ENCODE measurements at regions not wholly inside any gene's neighbourhood (a gene's known extent, or its start where the extent isn't known, plus 50 kb on each side); places are given as distances from the start of the nearest gene placed in this dataset.

GRCh38 chr9:12908895-12909294 lies 134.1 kb downstream of the LURAP1L start (continued):
- no peak for TF ChIP-seq ISL1 (CRISPR knock-in tag; IDR thresholded peaks at IDR 0.05)
- no peak for TF ChIP-seq TCF4 (CRISPR knock-in tag; IDR thresholded peaks at IDR 0.05; ENCODE audit: borderline replicate concordance)

DNA sequence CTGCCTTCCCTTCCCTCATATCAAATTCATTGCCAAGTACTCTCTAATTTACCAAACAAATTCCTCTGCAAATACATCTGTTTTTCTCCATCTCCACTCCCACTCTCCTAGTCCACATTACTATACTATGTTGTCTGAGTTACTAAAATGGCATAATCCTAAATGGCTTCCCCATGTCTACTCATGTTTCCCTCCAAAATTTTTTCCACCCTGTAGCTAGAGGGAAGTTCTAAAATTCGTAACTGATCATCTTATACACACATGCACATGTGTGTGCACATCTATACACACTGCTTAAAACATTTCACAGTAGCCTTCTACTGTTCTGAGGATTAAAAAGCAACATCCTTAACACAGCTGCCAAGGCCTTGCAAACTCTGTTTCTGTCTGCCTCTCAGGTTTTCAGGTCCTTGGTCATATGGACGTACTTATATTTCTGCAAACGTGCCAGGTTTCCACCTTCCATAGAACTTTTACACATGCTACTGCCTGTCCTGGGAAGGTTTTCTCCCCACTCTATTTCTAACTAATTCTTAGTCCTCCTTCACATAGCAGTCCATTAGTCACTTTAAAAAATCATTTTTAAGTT lies 140.6 kb downstream of the LURAP1L start:
- ATAC-seq = no peak
- TF ChIP-seq CSRNP3 (CRISPR knock-in tag; IDR thresholded peaks at IDR 0.05) (no peak), ESRRG (CRISPR knock-in tag; IDR thresholded peaks at IDR 0.05) (no peak), ZNF70 (CRISPR knock-in tag; IDR thresholded peaks at IDR 0.05) (no peak), ZFP30 (CRISPR knock-in tag; IDR thresholded peaks at IDR 0.05) (no peak), RARB (CRISPR knock-in tag; IDR thresholded peaks at IDR 0.05) (no peak), SNAI2 (CRISPR knock-in tag; IDR thresholded peaks at IDR 0.05) (no peak), PPARA (CRISPR knock-in tag; IDR thresholded peaks at IDR 0.05; ENCODE audit: borderline replicate concordance) (no peak), POU6F1 (CRISPR knock-in tag; IDR thresholded peaks at IDR 0.05; ENCODE audit: borderline replicate concordance, low read depth) (no peak), OSR1 (CRISPR knock-in tag; IDR thresholded peaks at IDR 0.05) (no peak), ARNTL (CRISPR knock-in tag; IDR thresholded peaks at IDR 0.05; ENCODE audit: borderline replicate concordance, low read depth) (no peak), TOX (CRISPR knock-in tag; IDR thresholded peaks at IDR 0.05; ENCODE audit: borderline replicate concordance) (no peak), CSDC2 (CRISPR knock-in tag; IDR thresholded peaks at IDR 0.05) (no peak), ISL1 (CRISPR knock-in tag; IDR thresholded peaks at IDR 0.05) (no peak), BACH2 (CRISPR knock-in tag; IDR thresholded peaks at IDR 0.05; ENCODE audit: borderline replicate concordance) (no peak), ZNF8 (CRISPR knock-in tag; IDR thresholded peaks at IDR 0.05) (no peak), ZNF565 (CRISPR knock-in tag; conservative IDR thresholded peaks at IDR 0.05; ENCODE audit: low read depth) (no peak), ZFP3 (CRISPR knock-in tag; IDR thresholded peaks at IDR 0.05) (no peak)
- TF ChIP-seq, protein P1, sequence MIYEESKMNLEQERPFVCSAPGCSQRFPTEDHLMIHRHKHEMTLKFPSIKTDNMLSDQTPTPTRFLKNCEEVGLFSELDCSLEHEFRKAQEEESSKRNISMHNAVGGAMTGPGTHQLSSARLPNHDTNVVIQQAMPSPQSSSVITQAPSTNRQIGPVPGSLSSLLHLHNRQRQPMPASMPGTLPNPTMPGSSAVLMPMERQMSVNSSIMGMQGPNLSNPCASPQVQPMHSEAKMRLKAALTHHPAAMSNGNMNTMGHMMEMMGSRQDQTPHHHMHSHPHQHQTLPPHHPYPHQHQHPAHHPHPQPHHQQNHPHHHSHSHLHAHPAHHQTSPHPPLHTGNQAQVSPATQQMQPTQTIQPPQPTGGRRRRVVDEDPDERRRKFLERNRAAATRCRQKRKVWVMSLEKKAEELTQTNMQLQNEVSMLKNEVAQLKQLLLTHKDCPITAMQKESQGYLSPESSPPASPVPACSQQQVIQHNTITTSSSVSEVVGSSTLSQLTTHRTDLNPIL (CRISPR knock-in tag; IDR thresholded peaks at IDR 0.05; ENCODE audit: low read depth) = no peak
- TF ChIP-seq, protein P2, sequence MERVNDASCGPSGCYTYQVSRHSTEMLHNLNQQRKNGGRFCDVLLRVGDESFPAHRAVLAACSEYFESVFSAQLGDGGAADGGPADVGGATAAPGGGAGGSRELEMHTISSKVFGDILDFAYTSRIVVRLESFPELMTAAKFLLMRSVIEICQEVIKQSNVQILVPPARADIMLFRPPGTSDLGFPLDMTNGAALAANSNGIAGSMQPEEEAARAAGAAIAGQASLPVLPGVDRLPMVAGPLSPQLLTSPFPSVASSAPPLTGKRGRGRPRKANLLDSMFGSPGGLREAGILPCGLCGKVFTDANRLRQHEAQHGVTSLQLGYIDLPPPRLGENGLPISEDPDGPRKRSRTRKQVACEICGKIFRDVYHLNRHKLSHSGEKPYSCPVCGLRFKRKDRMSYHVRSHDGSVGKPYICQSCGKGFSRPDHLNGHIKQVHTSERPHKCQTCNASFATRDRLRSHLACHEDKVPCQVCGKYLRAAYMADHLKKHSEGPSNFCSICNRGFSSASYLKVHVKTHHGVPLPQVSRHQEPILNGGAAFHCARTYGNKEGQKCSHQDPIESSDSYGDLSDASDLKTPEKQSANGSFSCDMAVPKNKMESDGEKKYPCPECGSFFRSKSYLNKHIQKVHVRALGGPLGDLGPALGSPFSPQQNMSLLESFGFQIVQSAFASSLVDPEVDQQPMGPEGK (CRISPR knock-in tag; IDR thresholded peaks at IDR 0.05; ENCODE audit: borderline replicate concordance) = no peak
- TF ChIP-seq, protein P3, sequence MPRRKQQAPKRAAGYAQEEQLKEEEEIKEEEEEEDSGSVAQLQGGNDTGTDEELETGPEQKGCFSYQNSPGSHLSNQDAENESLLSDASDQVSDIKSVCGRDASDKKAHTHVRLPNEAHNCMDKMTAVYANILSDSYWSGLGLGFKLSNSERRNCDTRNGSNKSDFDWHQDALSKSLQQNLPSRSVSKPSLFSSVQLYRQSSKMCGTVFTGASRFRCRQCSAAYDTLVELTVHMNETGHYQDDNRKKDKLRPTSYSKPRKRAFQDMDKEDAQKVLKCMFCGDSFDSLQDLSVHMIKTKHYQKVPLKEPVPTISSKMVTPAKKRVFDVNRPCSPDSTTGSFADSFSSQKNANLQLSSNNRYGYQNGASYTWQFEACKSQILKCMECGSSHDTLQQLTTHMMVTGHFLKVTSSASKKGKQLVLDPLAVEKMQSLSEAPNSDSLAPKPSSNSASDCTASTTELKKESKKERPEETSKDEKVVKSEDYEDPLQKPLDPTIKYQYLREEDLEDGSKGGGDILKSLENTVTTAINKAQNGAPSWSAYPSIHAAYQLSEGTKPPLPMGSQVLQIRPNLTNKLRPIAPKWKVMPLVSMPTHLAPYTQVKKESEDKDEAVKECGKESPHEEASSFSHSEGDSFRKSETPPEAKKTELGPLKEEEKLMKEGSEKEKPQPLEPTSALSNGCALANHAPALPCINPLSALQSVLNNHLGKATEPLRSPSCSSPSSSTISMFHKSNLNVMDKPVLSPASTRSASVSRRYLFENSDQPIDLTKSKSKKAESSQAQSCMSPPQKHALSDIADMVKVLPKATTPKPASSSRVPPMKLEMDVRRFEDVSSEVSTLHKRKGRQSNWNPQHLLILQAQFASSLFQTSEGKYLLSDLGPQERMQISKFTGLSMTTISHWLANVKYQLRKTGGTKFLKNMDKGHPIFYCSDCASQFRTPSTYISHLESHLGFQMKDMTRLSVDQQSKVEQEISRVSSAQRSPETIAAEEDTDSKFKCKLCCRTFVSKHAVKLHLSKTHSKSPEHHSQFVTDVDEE (CRISPR knock-in tag; IDR thresholded peaks at IDR 0.05) = no peak

DNA sequence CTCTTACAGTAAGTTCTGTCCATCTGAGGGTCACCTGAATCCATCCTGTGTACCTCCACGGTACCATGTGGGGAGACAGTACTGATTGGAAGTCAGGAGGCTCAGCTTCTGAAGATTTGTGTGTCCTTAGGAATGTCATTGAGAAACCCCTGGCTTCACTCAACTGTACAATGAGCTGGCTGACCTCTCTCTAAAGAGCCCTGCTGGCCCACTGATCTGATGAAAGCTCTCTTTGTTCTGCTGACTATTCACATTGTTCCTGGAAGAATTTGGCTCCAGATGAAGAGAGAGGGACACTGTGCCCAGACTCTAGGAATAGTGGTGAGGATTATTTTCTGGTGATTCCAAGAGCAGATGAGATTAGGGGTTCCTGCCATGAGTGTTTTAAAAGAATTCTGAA lies 141.2 kb downstream of the LURAP1L start:
- TF ChIP-seq, protein P2 (CRISPR knock-in tag; IDR thresholded peaks at IDR 0.05; ENCODE audit: borderline replicate concordance) = no peak
- TF ChIP-seq SNAI2 (CRISPR knock-in tag; IDR thresholded peaks at IDR 0.05) = no peak
- TF ChIP-seq ZFP3 (CRISPR knock-in tag; IDR thresholded peaks at IDR 0.05) = no peak
- TF ChIP-seq POU6F1 (CRISPR knock-in tag; IDR thresholded peaks at IDR 0.05; ENCODE audit: borderline replicate concordance, low read depth) = no peak
- no peak for ATAC-seq
